Activated CD4-positive, alpha-beta T cell treated with anti-CD3 and anti-CD28 coated beads, Interleukin-2, amount 50 U/mL, for 4 hours (primary cell): ENCODE measurements at regions not wholly inside any gene's neighbourhood (a gene's known extent, or its start where the extent isn't known, plus 50 kb on each side); places are given as distances from the start of the nearest gene placed in this dataset.
"Not testable (repeated sequence)": the region's sequence is repeated elsewhere in the genome, so short reads cannot be mapped to it uniquely, and the experiment has no call there.

Experiments used
- DNase-seq, 2 experiments: peaks; one replicate each; pipeline ENCODE4 v3.0.0-alpha.2; 2020

GRCh38 chr2:172294983-172295382 is 132.4 kb upstream of the ITGA6 start:
- DNase-seq, result no peak

GRCh38 chr2:172295677-172296076 is 131.7 kb upstream of the ITGA6 start:
- DNase-seq, result no peak

GRCh38 chr2:172296267-172297046 is 130.9 kb upstream of the ITGA6 start:
- DNase-seq, result no peak

- DNase-seq, result no peak
Measured at GRCh38 chr2:172297531-172297930, 129.9 kb upstream of the ITGA6 start.

GRCh38 chr2:172297950-172298349 is 129.4 kb upstream of the ITGA6 start:
- no peak for DNase-seq

GRCh38 chr2:172299741-172300140 is 127.6 kb upstream of the ITGA6 start:
- DNase-seq, result no peak

DNA sequence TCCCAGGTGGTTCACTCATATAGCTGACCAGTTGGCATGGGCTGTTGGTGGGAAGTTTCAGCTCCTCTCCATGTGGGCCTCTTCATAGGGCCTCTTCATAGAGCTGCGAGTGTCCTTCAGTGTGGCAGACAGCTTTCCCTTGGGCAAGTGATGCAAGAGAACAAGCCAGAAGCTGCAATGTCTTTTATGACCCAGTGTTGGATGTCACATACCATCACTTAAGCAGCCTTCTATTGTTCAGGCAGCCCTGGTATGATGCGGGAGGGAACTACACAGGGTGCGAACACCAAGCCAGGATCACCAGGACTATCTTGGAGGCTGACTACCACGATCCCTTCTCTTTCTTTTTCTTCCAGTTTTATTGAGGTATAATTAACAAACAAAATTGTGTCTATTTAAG is 126.5 kb upstream of the ITGA6 start:
- no peak for DNase-seq

GRCh38 chr2:172305066-172305465 is 122.3 kb upstream of the ITGA6 start:
- no peak for DNase-seq

- DNase-seq, result no peak
Measured at GRCh38 chr2:172307800-172308199, 119.6 kb upstream of the ITGA6 start.

DNA sequence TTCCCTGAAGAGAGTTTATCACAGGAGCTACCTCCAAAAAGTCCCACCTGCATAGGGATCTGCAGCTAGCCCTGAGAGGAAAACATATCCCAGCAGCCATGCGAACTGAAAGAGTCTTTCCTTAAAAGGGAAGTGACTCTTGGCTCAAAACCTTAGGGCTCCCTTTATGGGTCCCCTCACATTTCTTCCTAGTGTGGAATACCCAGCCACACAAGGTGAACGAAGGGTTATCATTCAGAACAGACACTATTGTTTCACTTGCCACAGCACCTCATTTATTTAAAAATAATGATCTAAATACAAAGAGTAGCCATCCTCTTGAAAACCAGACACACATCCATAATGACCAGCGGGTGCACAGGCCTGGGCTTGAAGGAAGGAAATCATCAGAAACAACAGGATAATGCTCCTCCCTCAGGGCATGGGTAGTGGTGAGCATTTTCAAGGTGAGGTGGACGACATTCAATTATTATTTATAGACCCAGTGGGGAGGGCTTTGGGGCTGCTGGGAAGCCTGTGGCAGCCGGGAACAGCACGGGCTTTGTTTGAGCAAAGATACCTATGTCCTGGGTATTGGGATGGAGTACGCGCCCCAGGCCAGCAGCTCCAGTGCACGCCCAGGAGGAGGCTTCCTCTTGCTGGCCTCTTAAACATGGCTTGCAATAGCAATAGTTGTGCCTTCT is 119.0 kb upstream of the ITGA6 start:
- DNase-seq, result no peak

- no peak for DNase-seq
Measured at GRCh38 chr2:172311921-172312345, 115.5 kb upstream of the ITGA6 start.

DNA sequence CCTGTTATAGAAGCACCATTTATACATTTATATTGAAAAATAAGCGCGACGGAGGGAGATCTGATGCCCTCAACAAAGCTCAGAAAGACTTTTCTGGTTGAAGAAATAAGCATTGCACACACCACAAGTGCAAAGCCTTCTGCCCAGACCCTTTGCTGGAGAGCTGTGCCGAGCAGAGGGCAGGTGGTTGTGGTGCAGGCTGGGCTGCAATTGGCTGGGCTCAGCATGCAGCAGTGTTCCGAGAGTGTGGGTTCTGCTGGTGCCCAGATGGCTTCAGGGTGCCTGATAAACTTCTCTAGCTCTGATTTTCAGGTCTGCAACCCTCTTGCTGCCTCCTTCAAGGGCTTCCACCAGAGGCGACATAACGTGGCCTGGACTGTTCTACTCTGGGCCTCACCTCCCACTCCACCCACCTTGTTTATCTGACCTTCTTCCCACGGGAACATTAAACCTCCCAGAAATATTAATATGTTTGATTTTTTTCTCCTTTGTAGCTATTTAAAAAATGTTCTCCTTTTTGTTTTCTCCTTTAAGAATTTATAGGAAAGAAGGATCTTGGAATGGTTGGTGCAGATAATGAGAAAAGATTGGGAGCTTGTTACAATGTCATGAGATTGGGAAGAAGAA is 113.6 kb upstream of the ITGA6 start:
- no peak for DNase-seq

DNA sequence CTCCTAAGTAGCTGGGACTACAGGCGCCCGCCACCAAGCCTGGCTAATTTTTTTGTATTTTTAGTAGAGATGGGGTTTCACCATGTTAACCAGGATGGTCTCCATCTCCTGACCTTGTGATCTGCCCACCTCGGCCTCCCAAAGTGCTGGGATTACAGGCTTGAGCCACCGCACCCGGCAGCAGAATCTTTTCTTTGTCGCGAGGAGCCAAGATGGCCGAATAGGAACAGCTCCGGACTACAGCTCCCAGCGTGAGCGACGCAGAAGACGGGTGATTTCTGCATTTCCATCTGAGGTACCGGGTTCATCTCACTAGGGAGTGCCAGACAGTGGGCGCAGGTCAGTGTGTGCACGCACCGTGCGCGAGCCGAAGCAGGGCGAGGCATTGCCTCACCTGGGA is 112.3 kb upstream of the ITGA6 start:
- DNase-seq, result not testable (repeated sequence)

DNA sequence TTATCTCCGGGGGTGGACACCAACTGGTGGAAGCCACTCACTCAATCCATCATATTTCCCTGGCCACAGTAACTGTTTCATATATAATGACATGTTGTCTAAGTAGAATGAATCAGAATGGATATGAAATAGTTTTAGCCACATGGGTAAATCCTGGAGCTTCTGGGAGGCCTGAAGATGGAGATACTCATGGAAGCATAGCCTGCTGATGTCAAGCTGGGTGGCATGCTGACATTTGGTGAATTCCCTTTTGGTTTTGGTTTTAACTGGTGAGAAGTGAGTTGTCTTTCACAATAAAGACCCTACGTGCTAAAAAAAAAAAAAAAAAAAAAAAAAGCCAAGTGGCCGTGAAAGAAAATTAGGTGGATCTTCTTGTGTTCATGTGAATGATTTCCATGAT is 105.3 kb upstream of the ITGA6 start:
- no peak for DNase-seq

GRCh38 chr2:172323256-172323655 is 104.1 kb upstream of the ITGA6 start:
- DNase-seq, result no peak

DNA sequence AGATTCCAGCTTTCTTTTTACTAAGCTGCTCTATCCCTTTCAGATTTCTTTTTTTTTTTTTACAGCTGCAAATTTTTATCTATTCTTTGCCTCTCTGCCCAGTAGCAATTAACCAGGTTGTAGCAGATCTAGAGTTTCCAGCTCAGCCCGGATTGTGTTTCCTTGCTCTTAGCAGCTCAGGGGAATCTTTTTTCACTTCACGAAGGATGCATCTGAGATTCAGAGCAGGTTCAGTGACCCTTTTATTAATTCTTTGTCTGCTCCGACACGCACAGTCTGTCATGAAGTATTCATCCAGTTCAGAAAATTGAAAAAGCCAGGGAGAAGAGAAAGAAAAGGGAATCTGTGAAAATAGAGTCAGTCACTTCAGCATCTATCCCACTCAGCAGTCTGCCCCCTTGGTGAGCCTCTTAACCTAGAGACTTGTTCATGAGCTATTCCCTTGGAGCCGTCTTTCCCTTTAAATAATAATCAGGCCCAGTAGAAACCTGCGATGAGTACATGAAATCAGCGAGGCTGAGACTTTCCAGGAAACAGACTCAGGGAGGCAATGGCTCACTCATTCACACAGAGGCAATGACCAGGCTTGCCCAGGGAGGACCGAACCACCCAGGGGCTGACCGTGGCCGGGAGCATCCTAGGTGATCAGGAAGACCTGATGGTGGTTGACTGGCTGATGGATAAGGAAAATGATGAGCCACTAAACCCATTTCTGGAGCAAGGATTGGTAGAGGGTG is 103.4 kb upstream of the ITGA6 start:
- DNase-seq, result no peak

DNA sequence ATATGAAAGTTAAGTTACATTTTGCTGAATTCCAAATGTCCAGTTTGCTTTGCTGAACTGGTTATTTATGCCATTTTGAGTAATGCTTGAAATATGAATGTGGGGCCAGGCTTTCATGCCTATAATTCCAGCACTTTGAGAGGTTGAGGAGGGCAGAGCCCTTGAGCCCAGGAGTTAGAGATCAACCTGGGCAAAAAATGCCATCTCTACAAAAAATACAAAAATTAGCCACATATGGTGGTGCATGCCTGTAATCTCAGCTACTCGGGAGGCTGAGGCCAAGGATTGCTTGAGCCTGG is 101.2 kb upstream of the ITGA6 start:
- DNase-seq, result no peak

DNA sequence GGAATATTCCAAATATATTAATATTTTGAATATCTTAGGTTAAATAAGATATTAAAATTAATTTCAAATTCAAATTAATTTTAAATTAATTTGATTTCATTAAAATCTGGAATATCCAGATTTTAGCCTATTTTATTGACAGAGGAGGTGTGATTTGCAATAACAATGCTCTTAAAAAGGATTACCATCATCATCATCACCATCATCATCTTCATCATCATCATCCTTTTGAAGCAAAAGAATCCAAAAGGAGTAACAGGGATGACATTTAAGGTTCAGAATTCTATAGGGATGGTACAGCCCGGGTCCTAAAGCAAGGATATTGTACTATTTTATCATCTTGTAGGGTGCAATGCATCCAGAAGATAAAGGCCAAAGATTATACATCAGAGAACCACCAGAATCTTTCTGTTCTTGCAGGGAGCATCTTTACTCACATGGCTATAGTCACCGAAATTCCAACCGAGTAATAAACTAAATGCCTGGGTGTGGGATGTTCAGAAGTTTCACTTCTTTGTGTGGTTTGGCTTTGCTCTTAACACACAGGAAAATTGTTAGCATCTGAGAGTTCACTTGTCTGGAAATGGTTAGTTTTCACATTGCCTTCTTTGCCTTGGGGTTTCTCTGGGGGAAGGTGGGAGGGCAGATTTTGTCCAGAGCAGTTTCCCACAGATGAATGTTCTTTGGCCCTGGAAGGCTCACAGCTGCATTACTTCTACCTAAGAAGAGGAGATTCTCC is 99.1 kb upstream of the ITGA6 start:
- DNase-seq, result no peak

DNA sequence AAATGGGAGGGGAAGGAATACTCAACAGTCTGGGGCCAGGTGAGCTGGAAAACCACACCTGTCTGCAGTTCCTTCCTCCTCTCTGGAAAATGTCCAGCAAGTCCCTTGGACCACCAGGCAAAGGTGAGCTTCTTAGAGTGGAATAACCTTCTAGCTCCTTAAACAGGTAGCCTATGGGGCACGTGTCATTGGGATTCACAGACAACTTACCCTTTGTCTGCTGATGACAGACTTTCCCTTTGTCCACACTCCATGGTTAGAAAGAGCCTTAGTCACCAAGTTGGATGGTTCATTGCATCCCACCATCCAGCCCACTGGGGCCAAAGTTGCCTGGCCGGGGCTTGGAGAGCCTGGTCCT is 98.0 kb upstream of the ITGA6 start:
- DNase-seq, result no peak

DNA sequence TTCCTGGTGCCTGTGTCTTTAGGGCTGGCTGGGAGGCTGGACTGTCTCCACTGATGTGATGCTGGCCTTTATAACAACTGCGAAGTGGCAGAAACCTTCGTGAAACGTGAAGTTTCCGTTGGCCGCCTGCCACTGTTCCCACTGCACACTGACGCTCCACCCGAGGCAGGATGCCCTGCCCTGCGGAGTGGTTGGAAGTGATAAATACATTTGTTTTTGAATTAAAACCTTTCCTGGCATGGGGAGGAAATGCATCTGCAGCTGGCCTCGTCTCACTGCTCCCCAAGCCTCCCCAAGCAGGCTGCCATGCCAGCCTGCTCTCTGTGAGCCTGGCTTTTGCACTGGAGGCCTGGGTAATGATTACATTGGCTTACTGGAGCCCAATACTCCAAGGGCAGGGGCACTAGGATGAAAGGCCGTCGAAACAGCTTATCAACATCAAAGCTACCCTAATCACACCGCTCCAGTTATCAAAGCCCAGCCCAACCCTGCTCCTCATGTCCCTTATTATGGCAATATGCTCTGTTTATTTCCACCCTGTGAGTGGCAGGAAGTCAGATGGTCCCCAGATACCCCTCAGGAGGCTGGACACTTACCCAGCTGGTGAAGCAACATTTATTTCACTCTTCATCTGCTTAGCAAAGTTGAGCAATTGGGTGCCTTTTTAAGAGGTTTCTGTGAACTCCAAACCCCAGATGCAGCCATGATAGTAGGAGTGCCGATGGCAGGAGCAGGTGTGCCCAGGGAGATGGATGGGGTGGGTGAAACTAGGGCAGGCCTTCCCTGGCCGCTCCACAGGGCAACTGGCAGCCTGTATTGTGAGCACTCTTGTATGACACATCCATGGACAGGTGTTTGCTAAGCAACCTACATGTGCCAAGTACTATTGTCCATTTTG is 97.4 kb upstream of the ITGA6 start:
- DNase-seq, result no peak

GRCh38 chr2:172332507-172332906 is 94.9 kb upstream of the ITGA6 start:
- no peak for DNase-seq
